Neural crest cell (in vitro differentiated cells): ENCODE measurements at regions not wholly inside any gene's neighbourhood (a gene's known extent, or its start where the extent isn't known, plus 50 kb on each side); places are given as distances from the start of the nearest gene placed in this dataset.

Experiments used
- DNase-seq: peaks from one replicate; pipeline ENCODE4 v3.0.0; 2021; ENCODE audit warnings: low read depth, mixed read lengths, low spot score
- H3K27ac Mint-ChIP-seq: one replicate; pipeline ENCODE4 v1.8.0; 2021; ENCODE audit warnings: mild to moderate bottlenecking, mixed read lengths; ENCODE audit not compliant: unreplicated experiment
- H3K27me3 Mint-ChIP-seq: 2 replicates; pipeline ENCODE4 v1.8.0; 2021; ENCODE audit warnings: low read depth, mild to moderate bottlenecking, mixed read lengths
- H3K36me3 Mint-ChIP-seq: 2 replicates; pipeline ENCODE4 v1.8.0; 2021; ENCODE audit warnings: low read depth, mild to moderate bottlenecking, mixed read lengths
- H3K4me1 Mint-ChIP-seq: 2 replicates; pipeline ENCODE4 v1.8.0; 2021; ENCODE audit warnings: mixed read lengths
- H3K4me3 Mint-ChIP-seq: one replicate; pipeline ENCODE4 v1.8.0; 2021; ENCODE audit warnings: mild to moderate bottlenecking, mixed read lengths
- H3K9me3 Mint-ChIP-seq: 2 replicates; pipeline ENCODE4 v1.8.0; 2021; ENCODE audit warnings: mixed read lengths
- CTCF ChIP-seq: fragments of 200-600 bp; sonication (generic); conservative IDR thresholded peaks from 2 replicates; pipeline ENCODE4 v1.5.0; 2021; ENCODE audit warnings: antibody characterized with exemption, mild to moderate bottlenecking

GRCh38 chr6:74606582-74607071, 599.2 kb downstream of the COL12A1 start:
- peaks cover 13% of the 10 kb centered on the region for H3K4me1 Mint-ChIP-seq
- H3K27ac Mint-ChIP-seq = no peak overlapping the region
- no peaks in the 10 kb centered on the region for H3K36me3 Mint-ChIP-seq
- peaks cover 3% of the 10 kb centered on the region for H3K9me3 Mint-ChIP-seq
- no peak overlapping the region for H3K4me3 Mint-ChIP-seq
- TF ChIP-seq CTCF = no peak
- H3K27me3 Mint-ChIP-seq = no peaks in the 10 kb centered on the region
- no peak for DNase-seq

GRCh38 chr6:74605922-74606581, 599.8 kb downstream of the COL12A1 start:
- Mint-ChIP-seq H3K9me3 (peaks cover 3% of the 10 kb centered on the region), H3K36me3 (no peaks in the 10 kb centered on the region), H3K4me3 (no peak overlapping the region), H3K27ac (no peak overlapping the region), H3K4me1 (peaks cover 13% of the 10 kb centered on the region), H3K27me3 (no peaks in the 10 kb centered on the region)
- DNase-seq = no peak
- no peak for TF ChIP-seq CTCF

GRCh38 chr6:74604279-74604678, 601.6 kb downstream of the COL12A1 start:
- no peak overlapping the region for H3K27ac Mint-ChIP-seq
- no peak overlapping the region for H3K4me3 Mint-ChIP-seq
- no peaks in the 10 kb centered on the region for H3K27me3 Mint-ChIP-seq
- peaks cover 3% of the 10 kb centered on the region for H3K9me3 Mint-ChIP-seq
- TF ChIP-seq CTCF = no peak
- no peak for DNase-seq
- no peaks in the 10 kb centered on the region for H3K36me3 Mint-ChIP-seq
- H3K4me1 Mint-ChIP-seq = peaks cover 9% of the 10 kb centered on the region

GRCh38 chr6:74603322-74604076, 602.4 kb downstream of the COL12A1 start:
- no peak for TF ChIP-seq CTCF
- DNase-seq = no peak
- H3K27ac Mint-ChIP-seq = peak overlapping the region; percentile 57
- peaks cover 9% of the 10 kb centered on the region for H3K4me1 Mint-ChIP-seq
- no peak overlapping the region for H3K4me3 Mint-ChIP-seq
- peaks cover 5% of the 10 kb centered on the region for H3K9me3 Mint-ChIP-seq
- no peaks in the 10 kb centered on the region for H3K36me3 Mint-ChIP-seq
- H3K27me3 Mint-ChIP-seq = no peaks in the 10 kb centered on the region

GRCh38 chr6:74602206-74602605, 603.6 kb downstream of the COL12A1 start:
- H3K27me3 Mint-ChIP-seq = no peaks in the 10 kb centered on the region
- DNase-seq = no peak
- H3K27ac Mint-ChIP-seq = peak overlapping the region; percentile 71
- no peaks in the 10 kb centered on the region for H3K36me3 Mint-ChIP-seq
- H3K4me1 Mint-ChIP-seq = peaks cover 5% of the 10 kb centered on the region
- peaks cover 5% of the 10 kb centered on the region for H3K9me3 Mint-ChIP-seq
- no peak overlapping the region for H3K4me3 Mint-ChIP-seq
- no peak for TF ChIP-seq CTCF
